Hindlimb muscle (tissue), 1 donor: ENCODE measurements at regions not wholly inside any gene's neighbourhood (a gene's known extent, or its start where the extent isn't known, plus 50 kb on each side); places are given as distances from the start of the nearest gene placed in this dataset.
"Not testable (repeated sequence)": the region's sequence is repeated elsewhere in the genome, so short reads cannot be mapped to it uniquely, and the experiment has no call there.

Experiments
- DNase-seq: peaks from one replicate; pipeline ENCODE4 v3.0.0-alpha.2; 2013

DNA sequence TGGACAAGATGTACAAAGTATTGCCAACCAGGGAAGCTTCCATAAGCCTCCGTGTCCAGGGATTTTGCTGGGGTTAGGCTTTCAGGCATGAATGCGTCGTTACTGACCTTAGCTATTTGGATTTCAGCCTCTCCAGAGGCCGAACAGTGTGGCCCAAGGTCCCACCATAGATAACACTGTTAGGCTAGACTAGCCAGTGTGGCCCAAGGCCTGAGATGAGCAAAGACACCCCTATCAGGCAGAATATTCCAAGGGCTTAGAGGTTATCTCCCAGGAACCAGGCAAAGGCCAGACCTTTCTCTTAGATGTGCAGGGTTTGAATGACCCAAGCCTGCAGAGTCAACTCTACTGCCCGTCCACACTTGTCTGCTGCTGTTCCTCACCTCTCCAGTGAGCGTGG is 131.7 kb upstream of the NDUFV2 start:
- no peak for DNase-seq

DNA sequence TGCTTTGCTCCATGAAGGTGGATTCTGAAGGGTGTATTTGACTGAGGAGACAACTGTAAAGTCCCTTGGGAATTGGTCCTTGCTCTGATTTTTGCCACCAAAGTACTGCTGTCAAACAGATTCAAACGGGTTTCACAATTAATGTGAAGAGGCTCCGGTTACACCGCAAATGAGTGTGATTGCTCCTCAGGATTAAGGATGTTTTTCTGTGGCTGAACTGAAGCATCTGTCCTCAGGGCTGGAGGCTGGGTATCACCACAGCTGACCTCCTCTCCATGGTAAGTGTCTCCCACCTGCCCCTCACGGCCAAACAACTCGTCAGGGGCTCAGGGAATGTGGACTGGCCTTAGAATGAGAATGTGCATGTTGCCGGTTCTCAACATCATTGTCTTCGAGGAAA is 130.4 kb upstream of the NDUFV2 start:
- no peak for DNase-seq

DNA sequence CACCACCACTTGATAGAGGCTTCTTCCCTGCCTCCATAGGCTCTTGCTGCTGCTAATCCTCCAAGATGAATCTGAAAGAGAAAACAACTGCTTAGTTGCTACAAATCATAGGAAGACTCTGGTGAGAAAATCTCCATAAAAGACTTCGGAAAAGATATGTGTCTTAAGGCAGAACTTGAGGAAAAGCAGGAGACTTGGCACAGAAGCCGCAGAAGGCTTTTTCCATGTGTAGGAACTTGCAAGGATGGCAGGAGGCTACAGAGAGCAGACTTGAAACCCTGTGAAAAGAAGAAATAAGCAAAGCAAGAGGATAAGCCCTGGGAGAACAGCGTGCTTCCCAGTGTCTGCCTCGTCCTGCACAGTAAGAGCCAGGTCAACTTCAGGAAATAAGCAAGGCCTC is 128.2 kb upstream of the NDUFV2 start:
- no peak for DNase-seq

DNA sequence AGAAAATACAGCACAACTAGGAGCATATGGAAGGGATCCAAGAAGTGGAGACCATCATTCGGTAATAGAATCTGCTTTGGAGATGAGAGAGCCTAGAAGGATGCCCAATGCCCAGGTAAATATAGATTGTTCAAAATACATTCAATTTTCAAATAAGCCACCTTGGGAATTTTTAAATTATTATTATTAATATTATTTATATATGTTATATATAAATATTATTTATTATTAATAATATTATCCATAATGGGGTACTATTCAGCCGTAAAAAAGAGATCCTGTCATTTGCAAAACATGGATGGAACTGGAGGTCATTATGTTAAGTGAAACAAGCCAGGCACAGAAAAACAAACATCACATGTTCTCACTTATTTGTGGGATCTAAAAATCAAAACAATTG is 127.8 kb upstream of the NDUFV2 start:
- DNase-seq, result no peak

DNA sequence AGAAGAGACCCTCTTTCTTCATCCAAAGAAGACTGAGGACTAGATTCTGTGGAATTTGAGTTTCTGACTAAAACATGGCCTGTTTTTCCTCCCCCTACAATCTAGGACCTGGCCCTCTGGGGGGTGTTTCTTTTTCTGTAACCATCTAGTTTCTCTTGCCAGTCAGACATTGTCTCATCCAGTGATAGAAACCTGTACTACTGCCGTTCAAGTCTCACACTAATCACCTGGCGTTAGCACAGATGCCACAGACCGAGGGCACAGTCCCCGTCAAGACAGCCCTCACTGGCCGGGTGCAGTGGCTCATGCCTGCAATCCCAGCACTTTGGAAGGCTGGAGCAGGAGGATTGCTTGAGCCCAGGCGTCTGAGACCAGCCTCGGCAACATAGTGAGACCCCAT is 126.9 kb upstream of the NDUFV2 start:
- DNase-seq, result no peak

DNA sequence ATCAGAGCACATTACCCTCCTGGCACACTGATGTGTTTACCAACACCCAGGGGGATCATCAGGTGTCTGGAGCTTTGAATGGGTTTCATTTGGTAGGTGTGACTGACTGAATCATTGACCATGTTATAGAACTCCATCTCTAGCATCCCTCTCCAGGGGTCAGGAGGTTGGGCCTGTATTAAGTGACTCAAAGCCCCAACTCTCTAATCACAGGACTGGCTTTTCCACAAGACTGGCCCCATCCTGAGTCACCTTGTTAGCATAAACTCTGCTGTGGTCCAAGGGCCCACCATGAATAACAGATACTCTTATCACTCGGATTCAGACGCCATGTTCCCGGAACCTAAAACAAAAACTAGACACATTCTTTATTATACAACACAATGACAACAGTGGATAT is 125.9 kb upstream of the NDUFV2 start:
- no peak for DNase-seq

DNA sequence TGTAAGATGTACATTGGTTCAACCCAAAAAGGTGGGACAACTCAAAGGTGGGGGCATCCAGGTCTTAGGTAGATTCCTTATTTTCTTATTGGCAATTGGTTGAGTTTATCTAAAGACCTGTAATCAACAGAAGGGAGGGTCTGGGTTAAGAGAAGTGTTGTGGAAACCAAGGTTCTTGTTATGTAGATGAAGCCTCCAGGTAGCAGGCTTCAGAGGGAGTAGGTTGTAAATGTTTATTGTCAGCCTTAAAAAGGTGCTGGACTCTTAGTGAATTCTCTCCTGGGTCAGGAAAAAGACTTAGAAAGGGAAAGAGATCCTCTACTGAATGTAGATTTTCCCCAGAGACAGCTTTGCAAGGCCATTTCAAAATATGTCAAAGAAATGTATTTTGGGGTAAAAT is 125.3 kb upstream of the NDUFV2 start:
- no peak for DNase-seq

DNA sequence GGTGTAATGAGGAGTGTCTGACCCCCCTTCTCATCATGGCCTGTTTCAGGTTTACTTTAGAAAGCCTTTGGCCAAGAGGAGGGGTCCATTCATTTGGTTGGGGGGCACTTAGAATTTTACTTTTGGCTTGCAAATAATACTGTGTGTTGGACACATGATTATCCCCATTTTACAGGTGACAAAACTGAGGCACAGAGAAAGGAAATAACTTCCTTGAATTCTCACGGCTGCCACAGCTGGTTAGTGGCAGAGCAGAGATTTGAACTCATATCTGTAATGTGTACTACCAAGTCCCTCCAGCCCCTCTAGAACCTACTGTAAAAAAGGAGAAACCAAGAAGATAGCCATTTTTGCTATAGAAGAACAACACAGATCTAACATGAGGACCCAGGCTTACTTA is 124.8 kb upstream of the NDUFV2 start:
- no peak for DNase-seq

DNA sequence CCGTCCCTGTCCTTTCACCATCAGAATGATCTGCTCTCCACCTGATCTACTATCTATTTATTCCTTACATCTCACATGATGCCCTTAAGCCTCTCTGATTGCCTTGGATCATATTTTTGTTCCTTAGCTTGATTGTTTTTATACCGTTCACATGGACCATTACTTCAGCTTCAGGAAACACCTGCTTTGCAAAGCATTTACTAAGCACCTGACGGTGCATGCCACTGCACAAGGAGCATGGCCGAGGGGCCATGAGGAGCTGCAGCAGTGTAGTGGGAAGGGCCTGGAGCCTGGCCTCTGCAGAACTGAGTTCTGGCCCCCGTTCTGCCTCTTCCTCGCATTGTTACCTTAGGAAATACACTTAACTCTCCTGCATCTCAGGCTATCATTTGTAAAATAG is 124.1 kb upstream of the NDUFV2 start:
- no peak for DNase-seq

DNA sequence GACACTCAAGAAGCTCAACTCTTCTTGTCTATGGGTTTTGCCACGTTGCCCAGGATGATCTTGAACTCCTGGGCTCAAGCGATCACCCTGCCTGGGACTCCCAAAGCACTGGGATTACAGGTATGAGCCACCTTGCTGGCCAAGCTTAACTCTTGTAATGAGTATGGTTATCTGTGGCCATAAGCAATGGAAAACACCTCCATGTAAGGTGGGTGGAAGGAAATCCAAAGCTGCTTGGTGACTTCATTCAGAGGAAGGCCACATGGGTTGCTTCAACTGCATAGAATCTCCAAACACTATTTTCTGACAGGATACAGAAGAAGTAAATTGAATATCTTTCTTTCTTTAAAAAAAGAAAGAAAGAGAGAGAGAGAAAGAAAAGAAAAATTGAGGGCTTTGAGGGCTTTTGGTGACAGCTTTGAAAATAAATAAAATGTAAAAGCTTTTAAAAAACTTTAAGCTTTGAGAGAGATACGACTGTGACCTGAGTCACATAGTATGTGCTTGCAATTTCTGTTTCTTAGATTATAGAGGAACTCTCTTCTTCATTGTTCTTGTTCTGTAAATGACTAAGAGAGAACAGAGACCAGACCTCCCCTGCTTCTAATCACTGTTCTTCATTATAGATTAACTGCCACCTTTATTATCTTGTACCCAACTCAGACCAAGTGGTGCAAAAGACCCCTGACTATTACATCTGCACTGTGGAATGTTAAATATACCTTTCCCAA is 123.1 kb upstream of the NDUFV2 start:
- DNase-seq, result no peak

DNA sequence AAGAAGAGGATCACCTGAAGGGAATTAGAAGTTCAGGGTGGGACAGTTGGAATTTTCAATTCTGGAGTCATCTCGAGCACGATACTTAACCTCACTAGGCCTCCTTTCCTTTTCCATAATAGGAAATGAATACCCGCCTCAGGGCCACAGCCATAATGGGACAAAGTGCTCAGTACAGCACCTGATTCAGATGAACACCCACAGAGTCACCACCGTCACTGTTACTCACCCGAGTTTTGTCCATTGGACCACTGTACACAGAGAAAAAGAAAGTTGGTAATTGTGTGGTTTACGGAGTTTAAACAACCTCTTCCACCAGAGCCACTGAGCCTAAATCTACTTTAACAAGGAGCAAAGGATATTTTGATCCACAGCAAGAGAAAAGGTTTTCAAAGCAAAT is 122.0 kb upstream of the NDUFV2 start:
- no peak for DNase-seq

DNA sequence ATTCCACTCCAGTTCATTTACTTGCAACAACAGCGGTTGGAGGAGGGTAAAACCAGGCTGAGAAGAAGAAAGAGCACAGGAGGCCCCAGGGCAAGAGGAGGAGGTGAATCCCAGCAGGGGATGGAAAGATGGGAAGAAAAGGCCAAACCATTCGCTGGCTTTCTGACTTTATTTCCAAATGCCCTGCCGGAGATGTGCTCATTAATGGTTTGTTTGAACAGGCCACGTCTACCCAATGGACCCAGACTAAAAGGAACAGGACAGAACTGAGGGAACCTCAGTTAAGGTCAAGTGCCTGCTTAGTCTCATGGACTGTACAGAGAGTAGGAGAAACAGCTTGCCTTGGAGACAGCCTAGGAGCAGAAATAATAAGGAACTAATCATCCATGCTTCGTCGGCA is 121.6 kb upstream of the NDUFV2 start:
- no peak for DNase-seq

DNA sequence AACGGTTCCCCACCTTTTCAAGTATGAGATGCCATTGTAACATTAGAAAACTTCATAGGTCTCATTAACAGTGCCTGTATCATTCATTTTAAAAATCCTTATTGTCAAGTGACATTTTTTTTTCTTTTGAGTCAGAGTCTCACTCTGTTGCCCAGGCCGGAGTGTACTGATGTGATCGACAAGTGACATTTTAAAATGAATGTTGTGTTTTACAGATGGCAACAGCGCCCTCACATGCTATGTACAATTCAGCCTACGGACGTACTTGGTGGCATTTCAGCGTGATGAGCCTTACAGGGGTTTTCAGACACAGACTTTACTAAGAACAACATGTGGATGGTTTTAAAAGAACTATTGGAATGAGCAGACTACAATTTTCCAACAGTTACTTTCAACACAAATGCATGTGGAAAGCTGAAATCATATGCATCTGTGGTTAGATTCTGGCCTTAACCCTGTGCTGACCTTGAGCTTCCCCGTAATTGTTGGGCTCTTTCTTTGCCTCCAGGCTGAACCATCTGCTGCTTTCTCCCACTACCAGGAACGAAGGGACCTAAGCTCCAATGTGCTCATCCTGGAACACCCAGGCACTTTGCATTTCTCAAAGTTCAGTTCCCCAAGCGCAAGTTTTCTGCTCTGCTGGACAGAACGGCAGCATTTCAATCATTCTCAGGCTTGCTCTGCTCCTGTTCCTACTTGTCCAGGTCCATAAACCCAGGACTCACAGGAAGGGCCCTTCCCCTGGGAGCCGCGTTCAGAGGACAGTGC is 119.9 kb upstream of the NDUFV2 start:
- DNase-seq, result peak; percentile 53

DNA sequence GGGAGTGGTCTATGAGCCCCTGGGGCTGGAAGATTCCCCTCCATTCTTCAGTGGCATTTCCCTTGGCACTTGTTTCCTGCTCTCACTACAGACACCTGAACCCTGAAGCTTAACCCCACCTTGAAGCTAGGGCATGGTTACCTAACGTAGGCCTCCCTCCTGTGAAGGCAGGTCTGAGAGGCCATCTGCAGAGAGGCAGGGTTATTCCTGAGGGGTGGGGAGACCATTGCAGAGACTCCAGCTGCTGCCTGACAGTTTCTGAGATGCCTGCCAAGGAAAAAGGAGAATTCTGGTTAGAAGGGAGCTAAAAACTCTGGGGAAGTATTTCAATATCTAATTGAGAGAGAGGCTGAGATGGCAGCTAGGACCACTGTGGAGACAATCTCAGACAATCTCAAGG is 119.3 kb upstream of the NDUFV2 start:
- no peak for DNase-seq

DNA sequence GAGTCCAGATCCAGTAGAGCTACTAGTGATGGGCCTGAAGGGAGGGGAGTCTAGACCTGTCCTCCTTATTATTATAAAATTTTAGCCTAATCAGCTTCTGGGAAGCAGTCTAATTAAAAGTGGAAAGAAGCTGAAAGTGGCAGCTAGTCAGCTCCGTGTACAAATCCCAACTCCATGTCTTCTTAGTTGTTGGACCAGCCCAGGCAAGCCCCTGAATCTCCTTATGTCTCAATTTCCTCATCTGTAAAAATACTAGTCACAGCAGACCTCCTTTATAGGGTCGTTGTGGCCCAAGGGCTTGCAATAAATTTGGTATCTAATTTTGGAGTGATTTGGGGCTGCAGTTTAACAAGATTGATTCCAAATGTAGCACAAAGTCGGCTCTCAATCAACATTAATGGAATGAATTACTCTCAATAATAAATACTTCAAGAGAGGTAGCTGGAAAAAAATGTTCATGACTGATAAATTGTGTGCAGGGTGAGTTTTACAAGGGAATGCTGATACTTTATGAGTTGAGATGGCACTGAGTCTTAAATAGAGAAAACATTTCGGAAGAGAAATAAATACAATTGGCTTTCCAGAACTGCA is 118.3 kb upstream of the NDUFV2 start:
- no peak for DNase-seq

DNA sequence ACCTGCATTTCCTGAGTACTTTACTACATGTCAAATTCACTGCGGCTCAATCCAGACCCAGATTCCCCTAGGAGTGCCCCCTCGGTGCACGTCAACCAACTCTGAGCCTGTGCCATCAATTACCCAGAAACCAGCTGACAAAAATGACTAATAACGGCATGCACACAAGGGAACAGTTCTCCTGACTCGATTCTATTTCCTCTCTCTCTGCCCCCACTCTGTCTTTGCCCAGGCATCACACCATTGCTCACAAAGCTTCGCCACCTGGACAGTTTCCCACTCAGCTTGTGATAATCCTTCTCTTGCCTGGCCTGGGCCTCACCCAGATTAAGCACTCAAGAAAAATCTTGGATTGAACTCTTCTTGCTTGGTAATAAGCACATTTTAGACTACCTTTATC is 115.3 kb upstream of the NDUFV2 start:
- no peak for DNase-seq

DNA sequence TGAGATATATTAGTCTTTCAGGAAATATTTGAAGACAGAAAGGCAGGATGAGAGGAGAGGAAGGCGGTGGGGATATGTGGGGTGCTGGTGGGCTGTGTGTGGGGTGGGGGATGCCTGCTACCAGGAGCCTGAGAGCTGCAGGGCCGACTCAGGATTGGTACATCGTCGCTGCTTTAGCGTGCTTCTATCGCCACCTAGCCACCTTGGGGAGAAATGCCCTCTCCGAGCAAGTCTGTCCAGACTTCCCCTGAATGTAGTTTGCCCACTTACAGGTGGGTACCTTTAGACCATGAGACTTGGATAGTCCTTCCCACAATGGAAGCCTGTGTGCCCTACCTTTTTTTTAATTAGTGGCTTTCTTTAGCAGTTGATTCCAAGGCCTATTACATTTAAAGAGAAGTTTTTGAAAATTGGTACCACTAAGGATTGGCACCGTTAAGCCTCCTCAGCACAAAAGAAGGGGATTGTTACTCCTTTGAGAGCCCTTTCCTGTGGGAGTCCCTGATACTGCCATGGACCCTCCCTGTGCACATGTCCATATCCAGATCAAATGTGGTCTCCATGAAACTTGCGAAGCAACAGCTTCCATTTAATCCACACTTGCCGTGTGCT is 114.1 kb upstream of the NDUFV2 start:
- DNase-seq, result peak; percentile 41

DNA sequence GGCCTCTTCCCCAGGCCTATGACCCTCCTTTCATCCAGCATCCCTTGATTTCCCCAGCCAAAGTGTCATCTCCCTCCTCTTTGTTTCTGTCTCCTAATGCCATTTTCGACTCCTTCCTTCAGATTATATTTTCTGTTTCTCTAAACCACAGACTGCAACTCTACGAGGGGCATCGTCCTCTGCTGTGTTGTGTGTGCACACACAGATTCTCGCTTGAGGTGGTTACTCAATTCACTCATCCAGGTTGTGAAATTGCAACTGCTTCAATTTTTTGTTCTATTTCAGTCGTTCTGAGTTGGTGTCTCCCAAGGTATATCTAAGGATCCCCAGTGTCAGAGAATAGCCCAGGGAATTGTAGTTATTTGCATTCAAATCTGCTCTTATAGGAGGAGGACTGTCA is 113.5 kb upstream of the NDUFV2 start:
- no peak for DNase-seq

DNA sequence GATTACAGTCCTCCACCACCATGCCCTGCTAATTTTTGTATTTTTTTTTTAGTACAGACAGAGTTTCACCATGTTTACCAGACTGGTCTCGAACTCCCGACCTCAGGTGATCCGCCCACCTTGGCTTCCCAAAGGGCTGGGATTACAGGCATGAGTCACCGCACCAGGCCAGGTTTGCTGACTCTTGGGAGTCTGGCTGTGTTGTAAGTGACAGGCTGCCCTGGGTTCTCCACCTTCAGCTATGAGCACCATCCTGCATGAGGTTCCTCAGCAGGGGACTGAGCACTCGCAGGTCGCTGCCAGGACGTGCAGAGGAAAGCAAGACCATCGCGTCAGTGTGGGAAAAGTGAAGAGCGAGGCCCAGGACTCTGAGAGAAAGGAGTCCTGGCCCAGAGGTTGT is 112.6 kb upstream of the NDUFV2 start:
- no peak for DNase-seq

DNA sequence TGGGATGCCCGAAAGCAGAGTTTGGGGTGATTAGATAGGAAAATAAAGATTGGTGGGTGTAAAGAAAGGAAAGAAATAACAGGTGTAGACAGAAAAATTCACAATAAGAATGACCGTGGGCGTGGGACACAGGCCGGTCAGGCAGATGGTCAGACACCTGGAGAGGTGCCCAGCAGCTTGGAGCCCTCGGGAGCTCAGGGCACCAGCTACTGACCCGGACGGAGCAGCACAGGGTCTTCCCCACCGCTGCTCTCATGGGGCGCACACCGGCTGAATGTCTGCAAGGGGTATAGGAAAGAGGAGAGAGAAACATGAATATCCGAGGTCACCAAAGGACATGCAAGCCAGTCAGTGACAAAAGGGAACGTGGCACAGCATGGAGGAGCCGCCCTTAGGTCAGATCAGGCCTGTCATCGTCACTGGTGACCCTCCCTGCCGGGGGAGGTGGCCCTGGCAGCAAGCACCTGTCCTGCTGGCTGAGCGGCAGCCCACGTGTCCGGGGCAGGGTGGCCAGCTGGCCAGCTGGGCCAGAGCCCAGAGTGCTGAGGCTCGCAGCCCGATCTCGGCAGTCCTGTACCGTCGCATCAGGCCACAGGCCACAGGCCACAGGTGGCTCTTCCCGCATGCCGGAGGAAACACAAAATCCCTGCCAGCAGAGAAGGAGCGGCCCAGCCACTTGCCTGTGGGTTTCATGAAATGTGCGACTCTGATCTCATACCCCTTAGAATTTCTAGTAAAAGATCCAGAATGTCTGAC is 112.0 kb upstream of the NDUFV2 start:
- no peak for DNase-seq

DNA sequence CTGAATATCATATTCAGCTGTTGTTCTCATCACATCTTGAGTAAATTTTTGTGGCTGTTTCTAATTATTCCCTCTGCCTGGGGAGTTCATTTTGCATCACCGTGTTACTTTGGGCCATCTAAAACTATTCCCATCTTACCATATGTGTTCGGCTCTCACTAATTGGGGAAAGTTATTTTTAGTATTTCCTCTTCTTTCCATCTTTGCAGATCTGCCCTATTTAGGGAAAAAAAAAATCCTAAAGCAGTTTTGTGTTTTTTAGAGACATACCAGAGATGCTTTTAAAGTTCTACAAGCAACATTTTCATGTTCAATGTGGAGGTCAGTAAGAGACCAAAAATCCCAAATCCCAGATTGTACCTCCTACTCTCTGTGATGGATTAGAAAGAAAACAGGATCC is 111.3 kb upstream of the NDUFV2 start:
- DNase-seq, result no peak

DNA sequence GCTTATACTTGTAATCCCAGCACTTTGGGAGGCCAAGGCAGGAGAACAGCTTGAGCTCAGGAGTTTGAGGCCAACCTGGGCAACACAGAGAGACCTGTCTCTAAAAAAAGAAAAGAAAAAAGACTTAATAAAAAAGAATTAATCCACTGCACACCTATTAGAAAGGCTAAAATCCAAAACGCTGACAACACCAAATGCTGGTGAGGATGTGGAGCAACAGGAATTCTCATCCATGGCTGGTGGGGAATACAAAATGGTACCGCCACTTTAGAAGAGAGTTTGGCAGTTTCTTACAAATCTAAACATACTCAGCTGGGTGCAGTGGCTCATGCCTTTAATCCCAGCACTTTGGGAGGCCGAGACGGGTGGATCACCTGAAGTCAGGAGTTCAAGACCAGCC is 110.0 kb upstream of the NDUFV2 start:
- not testable (repeated sequence) for DNase-seq

DNA sequence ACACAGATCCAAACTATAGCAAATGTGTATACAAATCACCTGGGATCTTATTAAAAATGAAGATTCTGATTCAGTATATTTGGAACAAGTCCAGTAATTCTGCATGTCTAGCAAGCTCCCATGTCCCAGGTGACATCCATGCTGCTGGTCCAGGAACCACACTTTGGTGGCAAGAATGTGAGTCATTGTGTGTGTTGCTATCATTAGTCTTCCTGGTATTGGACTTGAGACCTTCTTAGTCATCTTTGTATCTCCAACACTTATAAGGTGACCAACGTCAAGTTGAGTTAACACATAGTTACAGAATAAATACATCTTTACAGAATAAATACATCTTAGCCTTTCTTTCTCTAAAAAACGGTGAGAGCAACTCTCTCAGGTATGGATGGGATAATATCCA is 107.9 kb upstream of the NDUFV2 start:
- DNase-seq, result no peak
